ENCODE measurements at regions not wholly inside any gene's neighbourhood (a gene's known extent, or its start where the extent isn't known, plus 50 kb on each side); places are given as distances from the start of the nearest gene placed in this dataset.

DNA sequence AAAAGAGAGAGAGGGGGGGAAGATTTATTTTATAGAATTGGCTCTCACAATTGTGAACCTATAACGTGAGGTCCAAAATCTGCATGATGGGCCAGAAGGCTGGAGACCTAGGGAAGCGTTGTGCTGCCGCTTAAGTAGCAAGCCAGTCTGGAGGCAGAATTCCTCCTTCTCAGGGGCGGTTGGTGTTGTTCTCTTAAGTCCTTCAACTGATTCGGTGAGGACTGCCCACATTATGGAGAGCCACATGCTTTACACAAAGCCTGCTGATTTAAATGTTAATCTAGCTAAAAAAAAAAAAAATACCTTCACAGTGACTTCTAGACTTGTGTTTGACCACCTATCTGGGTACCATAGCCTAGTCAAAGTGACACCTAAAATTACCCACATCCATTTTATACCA lies 64.2 kb upstream of the CKS2 start:
- no peak for ATAC-seq
- H3K4me1 ChIP-seq, result no peaks in the 10 kb centered on the region
- TF ChIP-seq, protein P1, sequence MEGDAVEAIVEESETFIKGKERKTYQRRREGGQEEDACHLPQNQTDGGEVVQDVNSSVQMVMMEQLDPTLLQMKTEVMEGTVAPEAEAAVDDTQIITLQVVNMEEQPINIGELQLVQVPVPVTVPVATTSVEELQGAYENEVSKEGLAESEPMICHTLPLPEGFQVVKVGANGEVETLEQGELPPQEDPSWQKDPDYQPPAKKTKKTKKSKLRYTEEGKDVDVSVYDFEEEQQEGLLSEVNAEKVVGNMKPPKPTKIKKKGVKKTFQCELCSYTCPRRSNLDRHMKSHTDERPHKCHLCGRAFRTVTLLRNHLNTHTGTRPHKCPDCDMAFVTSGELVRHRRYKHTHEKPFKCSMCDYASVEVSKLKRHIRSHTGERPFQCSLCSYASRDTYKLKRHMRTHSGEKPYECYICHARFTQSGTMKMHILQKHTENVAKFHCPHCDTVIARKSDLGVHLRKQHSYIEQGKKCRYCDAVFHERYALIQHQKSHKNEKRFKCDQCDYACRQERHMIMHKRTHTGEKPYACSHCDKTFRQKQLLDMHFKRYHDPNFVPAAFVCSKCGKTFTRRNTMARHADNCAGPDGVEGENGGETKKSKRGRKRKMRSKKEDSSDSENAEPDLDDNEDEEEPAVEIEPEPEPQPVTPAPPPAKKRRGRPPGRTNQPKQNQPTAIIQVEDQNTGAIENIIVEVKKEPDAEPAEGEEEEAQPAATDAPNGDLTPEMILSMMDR (IDR thresholded peaks at IDR 0.05), result no peak

DNA sequence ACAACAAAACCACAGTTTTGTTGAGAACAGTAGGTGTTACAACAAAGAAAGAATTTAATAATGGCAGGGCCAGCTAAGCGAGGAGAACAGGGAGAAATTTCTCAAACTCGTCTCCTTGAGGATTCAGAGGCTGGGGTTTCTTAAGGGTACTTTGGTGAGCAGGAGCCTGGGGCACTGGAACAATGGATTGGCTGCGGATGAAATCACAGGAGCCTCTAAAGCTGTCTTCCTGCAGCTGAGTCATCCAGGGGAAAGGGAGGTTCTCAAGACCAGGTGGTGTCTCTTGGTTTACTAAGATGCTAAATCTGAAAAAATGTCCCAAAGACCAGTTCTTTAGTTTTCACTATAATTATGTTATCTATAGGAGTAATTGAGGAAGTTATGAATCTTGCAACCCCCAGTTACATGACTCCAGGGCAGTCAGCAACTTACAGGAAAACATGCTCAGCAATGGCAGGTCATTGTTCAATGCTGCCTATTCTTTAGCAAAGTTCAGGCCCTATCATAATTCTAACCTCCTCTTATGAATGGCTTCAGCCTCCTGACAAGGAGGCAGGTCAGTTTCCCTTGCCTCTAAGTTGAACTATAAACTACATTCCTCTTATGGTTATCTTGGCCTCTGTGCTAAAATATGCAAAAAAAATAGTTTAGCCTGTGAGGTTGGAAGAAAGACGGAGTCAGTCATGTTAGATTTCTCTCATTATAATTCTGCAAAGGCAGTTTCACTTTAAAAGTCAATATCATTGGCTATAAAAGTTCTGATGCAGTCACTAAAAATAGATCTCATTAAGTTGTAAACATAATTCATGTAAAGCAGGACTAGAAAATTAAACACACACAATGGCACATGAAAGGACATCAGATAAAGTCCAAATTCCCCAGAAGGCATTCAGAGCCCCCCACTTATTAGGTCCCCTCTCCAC lies 63.3 kb upstream of the CKS2 start:
- no peak for ATAC-seq
- peaks cover 4% of the 10 kb centered on the region for H3K9me3 ChIP-seq
- intact Hi-C loops (cut with DNase I), result no loop called here
- DNase-seq, result no peak
- TF ChIP-seq, protein P1 (IDR thresholded peaks at IDR 0.05), result no peak
- no peaks in the 10 kb centered on the region for H3K4me1 ChIP-seq
- H3K4me3 ChIP-seq, result no peak overlapping the region
- H3K36me3 ChIP-seq (ENCODE audit: insufficient read depth in 1 of 2, low read depth in 1 of 2), result no peaks in the 10 kb centered on the region
- H3K27me3 ChIP-seq (ENCODE audit: insufficient read depth in 3 of 3, low read length in 2 of 3), result no peaks in the 10 kb centered on the region
- WGBS, 3 donors, result 70 to 77% (median 72%) methylated on average over 4 of the region's 4 CpGs
- H3K27ac ChIP-seq, result no peak overlapping the region

More for the DNA sequence above, 64.2 kb upstream of the CKS2 start:
- Histone ChIP-seq H3K9me3 (peaks cover under 1% of the 10 kb centered on the region), H3K27ac (no peak overlapping the region), H3K4me3 (no peak overlapping the region), H3K27me3 (ENCODE audit: insufficient read depth in 3 of 3, low read length in 2 of 3) (no peaks in the 10 kb centered on the region), H3K36me3 (ENCODE audit: insufficient read depth in 1 of 2, low read depth in 1 of 2) (no peaks in the 10 kb centered on the region)
- intact Hi-C loops (cut with DNase I), result no loop called here
- no peak for DNase-seq
- WGBS, 3 donors, result 86 to 92% (median 88%) methylated on average over 5 of the region's 5 CpGs

DNA sequence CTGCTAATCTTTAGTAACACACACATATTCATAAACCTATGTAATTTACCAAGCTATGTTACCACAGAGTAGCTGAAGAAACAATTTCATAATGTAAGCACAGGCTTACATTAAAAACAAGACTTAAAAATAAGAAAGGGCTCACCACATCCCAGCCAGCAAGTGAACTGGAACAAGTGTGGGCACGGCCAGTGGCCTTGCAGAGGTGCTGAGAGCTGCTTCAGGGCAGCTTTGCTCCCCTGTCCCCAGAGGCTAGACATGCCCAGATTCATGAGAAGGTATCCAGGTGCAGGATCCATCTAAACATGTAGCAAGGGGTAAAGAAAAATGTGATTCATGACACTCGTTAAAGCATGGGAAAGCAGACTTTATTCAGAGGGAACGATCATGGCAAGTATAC lies 62.0 kb upstream of the CKS2 start:
- DNase-seq (no peak), ATAC-seq (no peak)
- H3K9me3 ChIP-seq, result peaks cover 4% of the 10 kb centered on the region
- 90 to 97% (median 92%) methylated on average over 3 of the region's 3 CpGs for WGBS, 3 donors
- intact Hi-C loops (cut with DNase I), result no loop called here
- H3K36me3 ChIP-seq (ENCODE audit: insufficient read depth in 1 of 2, low read depth in 1 of 2), result no peaks in the 10 kb centered on the region
- TF ChIP-seq, protein P1 (IDR thresholded peaks at IDR 0.05), result no peak
- no peak overlapping the region for H3K4me3 ChIP-seq
- H3K4me1 ChIP-seq, result no peaks in the 10 kb centered on the region
- H3K27me3 ChIP-seq (ENCODE audit: insufficient read depth in 3 of 3, low read length in 2 of 3), result no peaks in the 10 kb centered on the region
- H3K27ac ChIP-seq, result no peak overlapping the region

DNA sequence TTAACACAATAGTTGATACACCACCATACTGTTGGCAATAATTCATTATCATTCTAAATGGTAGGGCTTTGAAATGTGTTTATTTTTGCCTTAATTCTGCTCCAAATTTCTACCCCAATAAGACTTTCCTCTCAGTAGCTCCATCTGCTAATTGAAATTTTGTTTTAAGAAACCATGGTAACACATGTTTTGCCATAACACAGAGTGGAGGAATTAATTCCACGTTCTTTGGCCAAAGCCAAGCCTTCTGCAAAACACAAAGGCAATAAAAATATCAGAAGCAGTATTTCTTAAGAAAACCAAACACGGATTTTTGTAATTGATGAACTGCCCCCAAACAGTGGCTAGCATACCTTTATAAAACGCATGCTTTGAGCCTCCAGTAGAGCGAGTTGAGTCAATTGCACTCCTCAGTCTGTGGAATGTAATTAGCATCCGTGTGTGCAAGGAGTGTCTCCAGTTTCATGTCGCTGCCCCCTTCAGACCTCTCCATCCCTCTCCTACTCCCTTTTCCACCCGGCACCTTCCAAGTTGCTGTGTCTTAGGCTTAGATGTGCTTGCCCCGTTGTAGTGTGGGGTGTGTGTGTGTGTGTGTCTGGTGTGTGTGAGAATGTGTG lies 58.2 kb upstream of the CKS2 start:
- H3K4me1 ChIP-seq, result no peaks in the 10 kb centered on the region
- TF ChIP-seq, protein P1 (IDR thresholded peaks at IDR 0.05), result no peak

More for the DNA sequence above, 58.2 kb upstream of the CKS2 start:
- DNase-seq (no peak), ATAC-seq (no peak)
- Histone ChIP-seq H3K9me3 (peaks cover 4% of the 10 kb centered on the region), H3K27ac (no peak overlapping the region), H3K4me3 (no peak overlapping the region), H3K36me3 (ENCODE audit: insufficient read depth in 1 of 2, low read depth in 1 of 2) (no peaks in the 10 kb centered on the region), H3K27me3 (ENCODE audit: insufficient read depth in 3 of 3, low read length in 2 of 3) (no peaks in the 10 kb centered on the region)
- WGBS, 3 donors, result 58 to 69% (median 63%) methylated on average over 8 of the region's 8 CpGs
- intact Hi-C loops (cut with DNase I), result no loop called here
